ENCODE measurements at regions not wholly inside any gene's neighbourhood (a gene's known extent, or its start where the extent isn't known, plus 50 kb on each side); places are given as distances from the start of the nearest gene placed in this dataset.

DNA sequence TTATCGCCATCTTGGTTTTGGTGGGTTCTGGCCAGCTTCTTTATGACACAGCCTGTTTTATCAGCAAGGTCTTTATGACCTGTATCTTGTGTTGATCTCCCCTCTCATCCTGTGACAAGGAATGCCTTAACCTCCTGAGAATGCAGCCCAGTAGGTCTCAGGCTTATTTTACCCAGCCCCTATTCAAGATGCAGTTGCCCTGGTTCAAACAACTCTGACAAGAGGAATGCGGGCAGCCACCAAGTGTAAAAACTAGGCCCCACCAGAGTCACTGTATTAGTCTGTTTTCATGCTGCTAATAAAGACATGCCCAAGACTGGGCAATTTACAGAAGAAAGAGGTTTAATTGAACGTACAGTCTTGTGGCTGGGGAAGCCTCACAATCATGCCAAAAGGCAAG lies 671.3 kb downstream of the SORCS1 start:
- Histone ChIP-seq H3K36me3 (no peaks in the 10 kb centered on the region), H3K27me3 (no peaks in the 10 kb centered on the region), H3K4me3 (no peak overlapping the region), H3K9me3 (no peaks in the 10 kb centered on the region), H3K4me1 (no peaks in the 10 kb centered on the region), H3K27ac (no peak overlapping the region)
- intact Hi-C loops (cut with DNase I; ENCODE audit: low total_unique reads): no loop called here
- TF ChIP-seq, protein P1, sequence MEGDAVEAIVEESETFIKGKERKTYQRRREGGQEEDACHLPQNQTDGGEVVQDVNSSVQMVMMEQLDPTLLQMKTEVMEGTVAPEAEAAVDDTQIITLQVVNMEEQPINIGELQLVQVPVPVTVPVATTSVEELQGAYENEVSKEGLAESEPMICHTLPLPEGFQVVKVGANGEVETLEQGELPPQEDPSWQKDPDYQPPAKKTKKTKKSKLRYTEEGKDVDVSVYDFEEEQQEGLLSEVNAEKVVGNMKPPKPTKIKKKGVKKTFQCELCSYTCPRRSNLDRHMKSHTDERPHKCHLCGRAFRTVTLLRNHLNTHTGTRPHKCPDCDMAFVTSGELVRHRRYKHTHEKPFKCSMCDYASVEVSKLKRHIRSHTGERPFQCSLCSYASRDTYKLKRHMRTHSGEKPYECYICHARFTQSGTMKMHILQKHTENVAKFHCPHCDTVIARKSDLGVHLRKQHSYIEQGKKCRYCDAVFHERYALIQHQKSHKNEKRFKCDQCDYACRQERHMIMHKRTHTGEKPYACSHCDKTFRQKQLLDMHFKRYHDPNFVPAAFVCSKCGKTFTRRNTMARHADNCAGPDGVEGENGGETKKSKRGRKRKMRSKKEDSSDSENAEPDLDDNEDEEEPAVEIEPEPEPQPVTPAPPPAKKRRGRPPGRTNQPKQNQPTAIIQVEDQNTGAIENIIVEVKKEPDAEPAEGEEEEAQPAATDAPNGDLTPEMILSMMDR (IDR thresholded peaks at IDR 0.05): no peak
- no peak for TF ChIP-seq POLR2A (IDR thresholded peaks at IDR 0.05)
- no peak for DNase-seq

DNA sequence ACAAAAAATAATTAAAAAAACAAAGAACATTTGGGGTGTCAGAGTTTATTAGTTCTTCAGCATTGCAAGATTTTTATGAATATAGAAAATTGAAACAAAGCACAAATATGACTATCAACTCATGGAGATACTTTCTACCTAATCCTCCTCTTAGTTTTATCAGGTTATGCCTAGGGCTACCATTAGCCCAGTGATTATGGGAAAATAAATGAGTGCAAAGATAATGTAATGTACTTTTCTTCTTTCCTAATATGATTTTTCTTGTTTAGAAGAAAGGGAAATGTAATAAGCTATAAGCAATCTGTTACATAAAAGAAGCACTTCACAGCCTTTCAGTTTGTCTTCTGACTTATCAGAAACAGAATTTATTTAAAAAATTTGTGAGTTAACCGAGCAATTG lies 676.8 kb downstream of the SORCS1 start:
- TF ChIP-seq POLR2A (IDR thresholded peaks at IDR 0.05): no peak
- TF ChIP-seq, protein P1 (IDR thresholded peaks at IDR 0.05): no peak
- intact Hi-C loops (cut with DNase I; ENCODE audit: low total_unique reads): no loop called here

DNA sequence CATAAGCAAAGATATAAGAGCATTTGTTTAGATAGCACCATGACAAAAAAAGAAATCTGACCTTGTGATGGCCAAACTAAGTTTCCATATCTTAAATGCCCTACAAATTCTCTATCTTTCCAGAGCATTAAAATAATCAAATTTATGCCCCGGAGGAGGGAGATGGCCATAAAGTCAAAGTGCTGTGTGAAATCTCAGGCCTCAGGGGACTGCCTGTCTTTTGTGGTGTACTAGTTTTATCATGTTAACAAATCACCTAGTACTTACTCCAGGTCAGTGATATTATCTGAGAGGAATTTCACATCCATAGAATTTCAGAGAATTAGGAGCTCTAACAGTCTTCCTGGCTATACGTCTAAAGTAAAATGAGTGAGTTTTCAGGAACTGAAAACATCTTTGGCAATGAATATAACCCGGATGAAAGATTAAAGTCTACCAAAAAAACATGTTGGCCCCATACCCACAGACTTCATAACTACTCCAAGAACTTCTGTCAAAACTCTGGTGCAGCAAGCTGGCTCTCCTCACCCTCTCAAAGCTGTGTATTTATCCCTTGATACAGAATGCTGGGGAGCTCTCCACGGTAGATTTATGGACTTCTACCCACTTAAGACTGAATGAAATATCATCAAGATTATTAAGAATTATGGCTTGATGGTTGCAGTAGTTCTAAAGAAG lies 682.8 kb downstream of the SORCS1 start:
- no peak overlapping the region for H3K4me3 ChIP-seq

More for the DNA sequence above, 676.8 kb downstream of the SORCS1 start:
- Histone ChIP-seq H3K4me3 (no peak overlapping the region), H3K36me3 (no peaks in the 10 kb centered on the region), H3K27me3 (no peaks in the 10 kb centered on the region), H3K9me3 (no peaks in the 10 kb centered on the region), H3K27ac (no peak overlapping the region), H3K4me1 (no peaks in the 10 kb centered on the region)
- no peak for DNase-seq

DNA sequence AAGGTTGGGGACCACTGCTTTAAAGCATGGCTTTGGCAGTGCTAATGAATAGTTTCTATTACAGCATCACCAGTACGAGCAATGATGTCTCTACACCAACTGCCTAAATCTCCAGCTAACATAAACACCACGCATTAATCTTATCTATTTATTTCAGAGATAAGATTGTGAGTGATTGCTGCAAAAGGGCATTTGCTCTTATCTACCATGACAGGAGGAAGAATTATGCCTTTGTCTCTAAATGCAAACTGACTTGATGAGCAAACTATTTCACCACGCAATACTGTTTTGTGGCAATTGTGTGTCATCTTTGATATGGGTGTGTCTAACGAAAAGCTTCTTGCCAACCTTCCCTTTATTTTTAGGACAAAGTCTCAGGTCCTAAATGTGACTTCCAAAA lies 684.9 kb downstream of the SORCS1 start:
- intact Hi-C loops (cut with DNase I; ENCODE audit: low total_unique reads): no loop called here
- Histone ChIP-seq H3K4me1 (no peaks in the 10 kb centered on the region), H3K4me3 (no peak overlapping the region), H3K36me3 (no peaks in the 10 kb centered on the region), H3K9me3 (no peaks in the 10 kb centered on the region), H3K27me3 (no peaks in the 10 kb centered on the region), H3K27ac (no peak overlapping the region)
- TF ChIP-seq, protein P1 (IDR thresholded peaks at IDR 0.05): no peak
- no peak for TF ChIP-seq POLR2A (IDR thresholded peaks at IDR 0.05)
- no peak for DNase-seq

More for the DNA sequence above, 682.8 kb downstream of the SORCS1 start:
- H3K9me3 ChIP-seq: no peaks in the 10 kb centered on the region
- no peak overlapping the region for H3K27ac ChIP-seq
- no peaks in the 10 kb centered on the region for H3K36me3 ChIP-seq
- intact Hi-C loops (cut with DNase I; ENCODE audit: low total_unique reads): no loop called here
- TF ChIP-seq, protein P1 (IDR thresholded peaks at IDR 0.05): no peak
- TF ChIP-seq POLR2A (IDR thresholded peaks at IDR 0.05): no peak
- no peaks in the 10 kb centered on the region for H3K27me3 ChIP-seq
- no peaks in the 10 kb centered on the region for H3K4me1 ChIP-seq
- no peak for DNase-seq

DNA sequence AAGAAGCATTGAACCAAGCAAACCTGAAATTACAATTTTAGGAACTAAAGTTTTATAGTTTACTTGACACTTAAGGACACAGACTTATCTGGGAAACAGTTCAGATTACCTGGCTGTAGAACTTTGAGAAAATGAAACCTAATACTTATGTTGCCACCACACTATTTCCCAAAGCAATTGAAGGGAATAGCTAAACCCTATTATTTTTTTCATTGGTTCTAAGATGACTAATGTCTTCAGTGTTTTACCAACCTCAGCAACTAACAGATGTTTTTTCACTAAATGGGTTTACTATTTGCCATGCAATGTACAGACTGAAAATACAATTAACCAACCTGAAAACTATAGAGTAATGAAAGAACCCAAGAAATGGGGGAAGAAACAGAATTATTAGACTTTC lies 689.6 kb downstream of the SORCS1 start:
- TF ChIP-seq POLR2A (IDR thresholded peaks at IDR 0.05): no peak
- TF ChIP-seq, protein P1 (IDR thresholded peaks at IDR 0.05): no peak
- Histone ChIP-seq H3K27me3 (no peaks in the 10 kb centered on the region), H3K36me3 (no peaks in the 10 kb centered on the region), H3K9me3 (no peaks in the 10 kb centered on the region), H3K27ac (no peak overlapping the region), H3K4me3 (no peak overlapping the region), H3K4me1 (no peaks in the 10 kb centered on the region)
- DNase-seq: no peak
- intact Hi-C loops (cut with DNase I; ENCODE audit: low total_unique reads): no loop called here

Measured in uterus (tissue), 3 donors.